OCI-LY3 (cell line): ENCODE measurements at regions not wholly inside any gene's neighbourhood (a gene's known extent, or its start where the extent isn't known, plus 50 kb on each side); places are given as distances from the start of the nearest gene placed in this dataset.

Experiments used
- EZH2phosphoT487 ChIP-seq: fragments of 200-600 bp; shearing (Covaris generic); IDR thresholded peaks from 2 replicates; pipeline ENCODE4 v1.6.1; 2018; ENCODE audit warnings: antibody characterized with exemption, mixed run types, low read depth
- TF ChIP-seq, protein P1 (sequence below): fragments of 200-600, 300-600 bp; sonication (generic); IDR thresholded peaks from 2 replicates; pipeline ENCODE4 v1.5.1; 2014; ENCODE audit warnings: antibody characterized with exemption, low read length, low read depth

DNA sequence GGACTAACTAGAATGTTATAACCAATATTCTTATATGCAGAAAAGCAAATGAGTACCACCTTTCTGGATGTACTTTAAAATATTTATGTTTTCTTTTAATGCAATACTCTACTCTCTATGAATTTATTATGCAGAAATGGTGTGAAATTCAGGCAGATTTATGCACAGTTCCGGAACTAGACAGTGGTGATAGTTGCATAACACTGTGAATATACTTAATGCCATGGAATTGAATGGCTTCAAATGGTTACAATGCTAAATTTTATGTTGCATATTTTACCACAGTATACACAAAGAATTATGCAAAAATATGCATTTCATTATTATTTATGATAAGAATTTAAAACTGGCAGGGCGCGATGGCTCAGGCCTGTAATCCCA lies 287.8 kb upstream of the FN1 start:
- TF ChIP-seq, protein P1, sequence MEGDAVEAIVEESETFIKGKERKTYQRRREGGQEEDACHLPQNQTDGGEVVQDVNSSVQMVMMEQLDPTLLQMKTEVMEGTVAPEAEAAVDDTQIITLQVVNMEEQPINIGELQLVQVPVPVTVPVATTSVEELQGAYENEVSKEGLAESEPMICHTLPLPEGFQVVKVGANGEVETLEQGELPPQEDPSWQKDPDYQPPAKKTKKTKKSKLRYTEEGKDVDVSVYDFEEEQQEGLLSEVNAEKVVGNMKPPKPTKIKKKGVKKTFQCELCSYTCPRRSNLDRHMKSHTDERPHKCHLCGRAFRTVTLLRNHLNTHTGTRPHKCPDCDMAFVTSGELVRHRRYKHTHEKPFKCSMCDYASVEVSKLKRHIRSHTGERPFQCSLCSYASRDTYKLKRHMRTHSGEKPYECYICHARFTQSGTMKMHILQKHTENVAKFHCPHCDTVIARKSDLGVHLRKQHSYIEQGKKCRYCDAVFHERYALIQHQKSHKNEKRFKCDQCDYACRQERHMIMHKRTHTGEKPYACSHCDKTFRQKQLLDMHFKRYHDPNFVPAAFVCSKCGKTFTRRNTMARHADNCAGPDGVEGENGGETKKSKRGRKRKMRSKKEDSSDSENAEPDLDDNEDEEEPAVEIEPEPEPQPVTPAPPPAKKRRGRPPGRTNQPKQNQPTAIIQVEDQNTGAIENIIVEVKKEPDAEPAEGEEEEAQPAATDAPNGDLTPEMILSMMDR, result no peak
- TF ChIP-seq EZH2phosphoT487, result no peak
